Muscle layer of colon (tissue), 2 donors: ENCODE measurements at regions not wholly inside any gene's neighbourhood (a gene's known extent, or its start where the extent isn't known, plus 50 kb on each side); places are given as distances from the start of the nearest gene placed in this dataset.
"Not testable (repeated sequence)": the region's sequence is repeated elsewhere in the genome, so short reads cannot be mapped to it uniquely, and the experiment has no call there.

Experiments
- H3K27ac ChIP-seq: one replicate; pipeline ENCODE4 v1.7.0; 2013; ENCODE audit warnings: low read depth, mild to moderate bottlenecking, low read length, moderate library complexity
- H3K27me3 ChIP-seq, 2 donors: one replicate each; pipeline ENCODE4 v1.7.0; 2013; ENCODE audit warnings: low read length in 2 of 2, mild to moderate bottlenecking in 2 of 2; ENCODE audit not compliant: insufficient read depth in 2 of 2, control insufficient read depth in 1 of 2
- H3K36me3 ChIP-seq: one replicate; pipeline ENCODE4 v1.7.0; 2013; ENCODE audit warnings: mild to moderate bottlenecking, low read length; ENCODE audit not compliant: insufficient read depth
- H3K4me1 ChIP-seq: one replicate; pipeline ENCODE4 v1.7.0; 2013; ENCODE audit warnings: mild to moderate bottlenecking, low read length; ENCODE audit not compliant: insufficient read depth
- H3K4me3 ChIP-seq, 2 donors: one replicate each; pipeline ENCODE4 v1.7.0; 2013; ENCODE audit warnings: low read length in 2 of 2, low read depth in 1 of 2, mild to moderate bottlenecking in 1 of 2, moderate library complexity in 1 of 2
- H3K9ac ChIP-seq: one replicate; pipeline ENCODE4 v1.7.0; 2013; ENCODE audit warnings: low read length
- H3K9me3 ChIP-seq: one replicate; pipeline ENCODE4 v1.7.0; 2013; ENCODE audit warnings: mild to moderate bottlenecking, low read length
- donor health status: abdominal sarcoma.
- donor health status: Adenocarcinoma of cecum.

DNA sequence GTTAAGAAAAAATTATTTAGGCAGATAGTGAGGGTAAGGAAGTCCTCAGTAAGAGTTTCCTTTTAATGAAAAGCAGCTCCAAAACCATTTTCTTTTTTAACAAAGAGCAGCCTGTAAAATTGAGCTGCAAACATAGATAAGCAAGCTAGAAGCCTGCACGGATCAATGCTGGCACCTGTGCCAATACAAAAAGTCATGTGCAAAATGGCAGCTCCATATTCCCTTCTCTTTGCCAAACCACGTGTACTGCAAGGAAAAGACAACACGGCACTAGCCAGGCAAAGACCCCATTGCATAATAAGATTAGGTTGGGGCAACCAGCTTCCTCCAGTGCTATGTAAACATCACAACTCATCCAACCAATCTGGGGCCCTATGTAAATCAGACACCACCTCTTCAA is 268.4 kb upstream of the INTU start:
- Histone ChIP-seq H3K27ac (no peak overlapping the region), H3K4me3 (no peak overlapping the region), H3K9me3 (no peaks in the 10 kb centered on the region), H3K4me1 (no peaks in the 10 kb centered on the region), H3K9ac (no peak overlapping the region), H3K36me3 (no peaks in the 10 kb centered on the region), H3K27me3 (no peaks in the 10 kb centered on the region)

- Histone ChIP-seq H3K9me3 (no peaks in the 10 kb centered on the region), H3K27me3 (no peaks in the 10 kb centered on the region), H3K4me3 (no peak overlapping the region), H3K27ac (no peak overlapping the region), H3K9ac (no peak overlapping the region), H3K36me3 (no peaks in the 10 kb centered on the region), H3K4me1 (no peaks in the 10 kb centered on the region)
Measured at GRCh38 chr4:127364911-127365310, 267.8 kb upstream of the INTU start.

DNA sequence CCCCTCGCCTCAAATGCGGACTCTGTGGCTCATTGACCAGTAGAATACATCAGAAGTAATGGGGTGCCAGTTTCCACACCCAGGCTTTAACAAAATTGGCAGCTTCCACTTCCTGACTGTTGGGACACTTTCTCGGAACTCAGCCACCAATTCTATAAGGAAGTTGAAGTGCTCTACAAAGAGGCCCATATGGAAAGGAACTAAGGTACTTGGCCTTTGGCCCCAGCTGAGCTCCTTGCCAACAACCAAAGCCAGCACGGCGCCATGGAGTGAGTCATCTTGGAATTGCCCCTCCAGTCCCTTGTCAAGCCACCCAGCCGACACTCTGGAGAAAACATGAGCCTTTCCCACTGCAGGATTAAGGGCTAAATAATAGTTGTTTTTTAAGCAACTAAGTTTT is 262.2 kb upstream of the INTU start:
- no peaks in the 10 kb centered on the region for H3K36me3 ChIP-seq
- no peaks in the 10 kb centered on the region for H3K9me3 ChIP-seq
- no peaks in the 10 kb centered on the region for H3K27me3 ChIP-seq
- no peak overlapping the region for H3K9ac ChIP-seq
- no peaks in the 10 kb centered on the region for H3K4me1 ChIP-seq
- no peak overlapping the region for H3K27ac ChIP-seq
- no peak overlapping the region for H3K4me3 ChIP-seq

GRCh38 chr4:127379499-127379898 is 253.3 kb upstream of the INTU start:
- no peak overlapping the region for H3K4me3 ChIP-seq
- no peak overlapping the region for H3K27ac ChIP-seq
- no peak overlapping the region for H3K9ac ChIP-seq

DNA sequence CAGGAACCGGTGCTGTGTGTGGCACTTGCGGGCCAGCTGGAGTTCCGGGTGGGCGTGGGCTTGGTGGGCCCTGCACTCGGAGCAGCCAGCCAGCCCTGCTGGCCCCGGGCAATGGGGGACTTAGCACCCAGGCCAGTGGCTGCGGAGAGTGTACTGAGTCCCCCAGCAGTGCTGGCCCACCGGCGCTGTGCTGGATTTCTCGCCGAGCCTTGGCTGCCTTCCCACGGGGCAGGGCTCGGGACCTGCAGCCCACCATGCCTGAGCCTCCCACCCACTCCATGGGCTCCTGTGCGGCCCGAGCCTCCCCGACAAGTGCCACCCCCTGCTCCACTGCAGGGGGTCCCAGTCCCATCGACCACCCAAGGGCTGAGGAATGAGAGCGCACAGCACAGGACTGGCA is 252.8 kb upstream of the INTU start:
- not testable (repeated sequence) for H3K9ac ChIP-seq, H3K9me3 ChIP-seq, H3K27ac ChIP-seq, H3K36me3 ChIP-seq, H3K4me3 ChIP-seq, H3K4me1 ChIP-seq, H3K27me3 ChIP-seq

More at GRCh38 chr4:127379499-127379898, 253.3 kb upstream of the INTU start:
- H3K36me3 ChIP-seq: no peaks in the 10 kb centered on the region
- no peaks in the 10 kb centered on the region for H3K9me3 ChIP-seq
- H3K27me3 ChIP-seq: no peaks in the 10 kb centered on the region
- H3K4me1 ChIP-seq: peaks cover 5% of the 10 kb centered on the region

GRCh38 chr4:127383666-127384065 is 249.1 kb upstream of the INTU start:
- Histone ChIP-seq H3K4me3 (no peak overlapping the region), H3K27ac (no peak overlapping the region), H3K9ac (no peak overlapping the region), H3K27me3 (no peaks in the 10 kb centered on the region), H3K4me1 (peaks cover 5% of the 10 kb centered on the region), H3K9me3 (no peaks in the 10 kb centered on the region), H3K36me3 (no peaks in the 10 kb centered on the region)

DNA sequence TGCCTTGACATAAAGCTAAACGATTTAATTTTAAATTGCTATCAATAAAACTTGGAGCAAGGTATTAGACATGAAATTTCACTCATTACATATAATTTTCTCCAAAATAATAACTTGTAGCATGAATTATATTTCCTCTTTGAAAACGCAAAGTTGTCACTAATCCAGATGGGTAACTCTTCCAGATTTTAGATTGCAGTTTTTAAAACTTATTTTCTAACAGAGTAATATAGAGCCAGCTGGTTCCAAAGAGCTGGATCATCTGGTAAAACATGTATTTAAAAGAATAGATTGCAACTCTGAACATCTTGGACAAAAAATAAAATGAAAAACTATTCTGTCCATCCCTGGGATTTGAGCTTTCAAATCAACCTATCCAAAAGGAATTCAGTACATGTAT is 238.2 kb upstream of the INTU start:
- Histone ChIP-seq H3K9ac (no peak overlapping the region), H3K4me1 (peaks cover 5% of the 10 kb centered on the region), H3K4me3 (no peak overlapping the region), H3K36me3 (no peaks in the 10 kb centered on the region), H3K27ac (no peak overlapping the region), H3K27me3 (no peaks in the 10 kb centered on the region), H3K9me3 (no peaks in the 10 kb centered on the region)

DNA sequence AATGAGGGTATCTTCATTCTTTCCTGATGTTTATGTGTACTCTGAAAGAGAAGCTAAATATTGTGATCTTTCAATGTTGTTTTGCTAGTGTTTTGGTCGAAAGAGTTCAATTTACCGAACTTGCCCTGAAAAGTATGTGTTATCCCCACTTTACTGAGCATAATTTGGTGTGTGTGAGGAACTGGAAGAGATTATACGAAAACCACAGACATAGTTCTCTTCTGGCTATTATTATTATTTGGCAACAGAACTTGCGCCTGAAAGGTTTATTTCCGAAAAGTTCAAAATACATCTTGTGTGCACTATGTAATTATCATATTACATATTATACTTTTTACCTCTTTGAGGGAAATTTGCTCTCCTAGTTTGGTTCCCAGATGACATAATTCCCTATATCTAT is 232.5 kb upstream of the INTU start:
- Histone ChIP-seq H3K36me3 (no peaks in the 10 kb centered on the region), H3K9ac (no peak overlapping the region), H3K4me3 (no peak overlapping the region), H3K27ac (no peak overlapping the region), H3K4me1 (peaks cover 16% of the 10 kb centered on the region), H3K27me3 (no peaks in the 10 kb centered on the region), H3K9me3 (no peaks in the 10 kb centered on the region)

GRCh38 chr4:127400731-127401346 is 231.9 kb upstream of the INTU start:
- no peak overlapping the region for H3K9ac ChIP-seq
- H3K4me1 ChIP-seq: peaks cover 16% of the 10 kb centered on the region
- no peaks in the 10 kb centered on the region for H3K36me3 ChIP-seq
- no peak overlapping the region for H3K27ac ChIP-seq
- H3K4me3 ChIP-seq: no peak overlapping the region
- no peaks in the 10 kb centered on the region for H3K9me3 ChIP-seq
- no peaks in the 10 kb centered on the region for H3K27me3 ChIP-seq

DNA sequence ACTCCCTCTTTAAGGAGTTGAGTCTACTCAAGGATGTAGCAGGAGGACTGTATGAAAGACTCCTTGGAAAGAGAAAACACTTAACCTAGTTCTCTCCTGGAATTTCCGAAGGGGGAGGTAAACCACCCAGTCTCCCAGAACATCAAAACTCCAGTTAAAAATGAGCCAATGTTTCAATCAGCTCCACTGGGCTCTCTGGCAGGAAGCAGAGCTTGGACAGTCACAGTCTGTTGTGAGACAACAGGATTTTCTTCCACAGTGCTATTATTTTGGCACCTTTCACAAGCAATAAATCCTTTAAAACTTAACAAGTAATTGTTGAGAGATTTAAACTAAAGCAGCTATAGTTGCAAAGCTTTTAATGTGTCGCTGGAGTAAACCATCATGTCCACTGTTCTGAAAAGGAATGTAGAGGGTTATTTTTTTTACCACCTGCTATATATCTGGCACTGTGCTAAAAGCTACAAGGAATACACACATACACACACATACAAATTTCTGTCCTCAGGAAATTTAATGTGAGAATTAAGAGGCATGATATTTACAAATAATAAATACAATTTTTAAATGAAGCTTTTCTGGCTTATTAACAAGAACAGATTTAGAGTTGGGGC is 229.2 kb upstream of the INTU start:
- Histone ChIP-seq H3K4me3 (no peak overlapping the region), H3K36me3 (no peaks in the 10 kb centered on the region), H3K27me3 (no peaks in the 10 kb centered on the region), H3K27ac (no peak overlapping the region), H3K9ac (no peak overlapping the region), H3K4me1 (peaks cover 16% of the 10 kb centered on the region), H3K9me3 (no peaks in the 10 kb centered on the region)

DNA sequence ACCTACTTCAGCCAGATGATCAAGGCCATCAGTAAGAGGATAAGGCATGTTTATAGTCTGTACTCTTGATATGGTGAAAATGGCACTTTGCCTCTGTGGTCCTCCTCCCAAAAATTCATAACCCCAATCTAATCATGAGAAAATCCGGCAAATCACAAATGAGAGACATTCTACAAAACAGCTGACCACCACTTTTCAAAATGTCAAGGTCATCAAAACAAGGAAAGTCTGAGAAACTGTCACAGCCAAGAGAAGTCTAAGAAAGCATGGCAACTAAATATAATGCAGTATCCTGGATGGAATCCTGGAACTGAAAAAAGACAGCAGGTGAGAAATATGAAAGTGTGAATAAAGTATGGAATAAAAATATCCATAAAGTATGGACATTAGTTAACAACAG is 226.6 kb upstream of the INTU start:
- no peak overlapping the region for H3K27ac ChIP-seq
- H3K9me3 ChIP-seq: no peaks in the 10 kb centered on the region
- H3K9ac ChIP-seq: no peak overlapping the region

DNA sequence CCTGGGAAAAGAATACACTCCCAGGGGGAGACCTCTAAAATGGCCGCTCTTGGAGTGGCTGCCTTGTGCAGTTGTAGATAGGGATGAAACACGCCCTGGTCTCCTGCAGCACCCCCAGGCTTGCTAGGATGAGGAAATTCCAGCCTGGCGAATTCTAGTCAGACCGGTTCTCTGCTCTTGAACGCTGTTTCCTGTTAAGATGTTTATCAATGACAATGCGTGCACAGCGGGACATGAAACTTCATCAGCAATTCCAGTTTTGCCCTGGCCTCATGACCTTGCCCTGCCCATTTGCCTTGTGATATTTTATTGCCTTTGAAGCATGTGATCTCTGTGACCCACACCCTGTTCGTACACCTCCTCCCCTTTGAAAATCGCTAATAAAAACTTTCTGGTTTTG is 225.2 kb upstream of the INTU start:
- H3K27ac ChIP-seq, H3K9ac ChIP-seq, H3K36me3 ChIP-seq, H3K4me3 ChIP-seq, H3K9me3 ChIP-seq, H3K27me3 ChIP-seq: not testable (repeated sequence)
- peaks cover 16% of the 10 kb centered on the region for H3K4me1 ChIP-seq

More for the DNA sequence above, 226.6 kb upstream of the INTU start:
- Histone ChIP-seq H3K4me3 (no peak overlapping the region), H3K4me1 (peaks cover 16% of the 10 kb centered on the region), H3K36me3 (no peaks in the 10 kb centered on the region), H3K27me3 (no peaks in the 10 kb centered on the region)
